AG10803 (cell line): ENCODE measurements at regions not wholly inside any gene's neighbourhood (a gene's known extent, or its start where the extent isn't known, plus 50 kb on each side); places are given as distances from the start of the nearest gene placed in this dataset.

Experiments
- DNase-seq: peaks from one replicate; pipeline ENCODE4 v3.0.0; 2010; ENCODE audit warnings: low read depth
- H3K4me3 ChIP-seq: 2 replicates; pipeline ENCODE4 v1.5.1; 2011; ENCODE audit warnings: mild to moderate bottlenecking, low read length, control low read depth
- TF ChIP-seq, protein P1 (sequence below): conservative IDR thresholded peaks from 2 replicates; pipeline ENCODE4 v1.5.1; 2011; ENCODE audit warnings: mild to moderate bottlenecking, low read length, control low read depth, inconsistent platforms

DNA sequence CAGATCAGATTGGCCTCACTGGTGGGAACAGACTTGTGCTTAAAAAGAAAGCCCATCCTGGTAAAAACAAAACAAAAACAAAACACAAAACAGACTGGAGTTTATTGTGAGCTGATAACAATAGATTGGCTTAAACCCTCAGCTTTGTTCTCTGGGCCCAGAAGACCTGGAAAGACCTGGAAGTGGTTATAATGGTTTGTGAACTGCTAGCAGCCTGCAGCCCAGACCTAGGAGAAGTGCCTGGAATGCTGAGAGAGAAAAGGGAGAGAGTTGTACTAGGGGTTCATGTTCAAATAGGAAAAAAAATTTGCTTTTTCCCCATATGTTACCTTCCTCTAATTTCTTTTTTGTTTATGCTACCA is 396.6 kb downstream of the DMAC1 start:
- no peak overlapping the region for H3K4me3 ChIP-seq
- no peak for DNase-seq
- TF ChIP-seq, protein P1, sequence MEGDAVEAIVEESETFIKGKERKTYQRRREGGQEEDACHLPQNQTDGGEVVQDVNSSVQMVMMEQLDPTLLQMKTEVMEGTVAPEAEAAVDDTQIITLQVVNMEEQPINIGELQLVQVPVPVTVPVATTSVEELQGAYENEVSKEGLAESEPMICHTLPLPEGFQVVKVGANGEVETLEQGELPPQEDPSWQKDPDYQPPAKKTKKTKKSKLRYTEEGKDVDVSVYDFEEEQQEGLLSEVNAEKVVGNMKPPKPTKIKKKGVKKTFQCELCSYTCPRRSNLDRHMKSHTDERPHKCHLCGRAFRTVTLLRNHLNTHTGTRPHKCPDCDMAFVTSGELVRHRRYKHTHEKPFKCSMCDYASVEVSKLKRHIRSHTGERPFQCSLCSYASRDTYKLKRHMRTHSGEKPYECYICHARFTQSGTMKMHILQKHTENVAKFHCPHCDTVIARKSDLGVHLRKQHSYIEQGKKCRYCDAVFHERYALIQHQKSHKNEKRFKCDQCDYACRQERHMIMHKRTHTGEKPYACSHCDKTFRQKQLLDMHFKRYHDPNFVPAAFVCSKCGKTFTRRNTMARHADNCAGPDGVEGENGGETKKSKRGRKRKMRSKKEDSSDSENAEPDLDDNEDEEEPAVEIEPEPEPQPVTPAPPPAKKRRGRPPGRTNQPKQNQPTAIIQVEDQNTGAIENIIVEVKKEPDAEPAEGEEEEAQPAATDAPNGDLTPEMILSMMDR, result no peak

DNA sequence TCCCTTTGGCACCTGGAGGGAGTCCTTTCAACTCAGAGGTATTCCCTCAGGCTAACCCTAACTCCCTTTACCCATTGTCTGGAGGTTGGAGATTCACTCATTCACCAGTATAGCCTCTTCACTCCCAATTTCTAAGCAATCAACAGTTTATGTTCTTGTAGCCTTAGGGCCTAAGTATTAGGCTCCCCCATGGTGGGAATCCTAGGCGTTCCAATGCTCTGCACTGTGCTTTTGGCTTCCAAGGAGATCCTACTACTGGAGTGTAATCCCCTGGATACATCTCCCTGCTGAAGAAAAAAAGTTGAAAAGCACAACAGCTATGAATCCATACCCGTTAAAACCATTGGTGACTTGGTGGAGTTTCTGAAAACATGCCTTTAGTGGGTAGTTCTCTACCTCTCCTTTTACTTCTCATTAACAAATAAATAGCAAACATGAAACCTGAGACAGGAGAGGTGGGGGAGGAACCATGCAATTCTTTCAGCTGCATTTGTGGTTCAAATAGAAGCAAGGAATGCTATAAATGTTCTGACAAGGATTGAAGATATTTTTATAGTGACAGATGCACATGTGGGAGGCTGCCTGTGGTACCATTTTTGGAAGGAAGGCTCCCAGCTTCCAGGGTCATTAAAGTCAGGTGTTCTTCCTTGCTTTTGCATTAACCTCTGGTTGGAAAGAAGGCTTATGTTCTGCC is 397.1 kb downstream of the DMAC1 start:
- H3K4me3 ChIP-seq, result no peak overlapping the region
- TF ChIP-seq, protein P1, result no peak
- DNase-seq, result no peak

DNA sequence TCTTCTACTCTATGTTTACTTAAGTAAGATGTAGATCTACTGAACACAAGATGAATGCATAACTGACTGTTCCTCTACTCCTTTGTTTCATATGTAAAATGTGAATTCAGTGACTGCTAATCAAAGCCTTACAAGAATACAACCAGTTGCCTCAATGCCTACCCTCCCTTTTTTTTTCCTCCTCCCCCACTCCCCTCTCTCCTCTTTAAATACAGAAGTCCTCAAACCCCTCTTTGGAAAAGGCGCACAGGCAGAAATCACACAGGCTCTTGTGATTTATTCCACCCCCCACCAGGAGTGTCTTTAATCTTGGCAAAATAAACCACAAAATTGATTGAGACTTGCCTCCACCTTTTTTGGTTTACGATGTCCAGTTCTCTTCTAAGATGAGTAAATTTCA is 398.5 kb downstream of the DMAC1 start:
- H3K4me3 ChIP-seq, result no peak overlapping the region
- no peak for DNase-seq
- TF ChIP-seq, protein P1, result no peak

DNA sequence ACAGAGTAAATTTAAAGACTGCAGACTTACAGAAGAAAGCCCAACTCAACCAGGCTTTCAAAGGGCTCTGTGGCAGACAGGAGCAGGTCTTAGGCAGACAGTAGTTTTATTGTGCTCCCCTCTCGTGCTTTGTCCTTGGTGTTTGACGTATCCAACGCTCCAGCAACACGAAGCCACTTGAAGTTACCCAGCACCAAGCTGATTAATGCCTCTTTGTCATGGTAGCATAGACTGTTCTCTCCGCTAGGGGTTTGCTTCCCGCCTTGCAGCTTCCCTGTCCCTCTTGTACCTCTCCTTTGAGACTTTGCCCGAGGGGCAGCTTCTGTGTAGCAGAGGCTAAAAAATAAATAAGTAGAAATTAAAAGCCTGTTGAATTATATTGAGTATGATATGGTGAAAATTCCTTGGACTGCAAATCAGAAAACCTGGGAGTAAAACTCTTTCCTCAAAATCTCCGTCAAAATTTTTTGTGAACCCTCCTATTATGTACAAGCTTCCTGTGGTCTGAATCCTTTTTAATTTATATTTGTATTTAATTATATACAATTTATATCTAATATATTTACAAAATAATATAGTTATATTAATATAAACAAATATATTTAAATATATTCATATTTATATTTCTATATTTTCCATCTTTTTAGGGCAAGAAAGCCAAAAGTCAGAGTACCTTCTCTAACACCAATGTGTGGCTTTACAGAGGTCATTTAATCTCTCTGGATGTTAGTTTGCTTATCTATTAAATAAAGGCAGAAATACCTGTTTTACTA is 405.4 kb downstream of the DMAC1 start:
- H3K4me3 ChIP-seq, result no peak overlapping the region
- DNase-seq, result no peak
- TF ChIP-seq, protein P1, result no peak

DNA sequence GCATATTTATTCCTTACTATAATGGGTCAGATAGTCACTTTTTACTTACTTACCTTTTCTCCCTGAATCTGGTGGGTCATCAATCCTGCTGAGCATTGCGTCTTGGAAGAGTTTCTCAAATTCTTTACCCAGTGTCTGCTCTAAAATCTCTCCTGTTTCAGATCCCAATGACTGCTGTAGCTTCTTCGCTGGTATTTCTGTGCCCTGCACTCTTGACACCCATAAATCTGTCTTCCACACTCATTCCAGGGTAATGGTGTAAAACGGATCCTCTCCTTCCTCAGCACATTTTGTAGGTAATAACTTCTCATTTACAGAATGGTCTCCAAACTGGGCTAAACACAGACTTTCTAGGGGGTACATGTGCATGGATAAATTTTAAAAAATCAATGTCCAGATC is 407.4 kb downstream of the DMAC1 start:
- H3K4me3 ChIP-seq, result no peak overlapping the region
- TF ChIP-seq, protein P1, result no peak
- DNase-seq, result no peak

DNA sequence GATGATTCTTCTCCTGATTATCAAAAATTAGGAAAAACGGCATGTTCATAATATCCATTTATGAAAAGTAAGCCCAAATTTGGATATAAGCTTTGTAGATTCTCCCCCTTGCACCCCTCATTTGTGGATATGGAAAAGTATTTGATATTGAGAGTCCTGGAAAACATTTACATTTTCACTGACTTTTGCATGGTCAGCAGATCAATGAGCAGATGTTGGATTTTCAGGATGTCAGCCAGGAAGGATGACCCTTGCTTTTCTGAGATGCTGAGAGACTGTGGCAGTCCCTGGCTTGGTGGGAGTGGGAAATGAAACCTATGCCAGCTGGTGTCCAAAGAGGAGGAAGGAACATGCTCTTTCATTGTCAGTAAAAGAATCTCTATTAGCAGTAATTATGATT is 410.8 kb downstream of the DMAC1 start:
- no peak for DNase-seq
- TF ChIP-seq, protein P1, result no peak
- no peak overlapping the region for H3K4me3 ChIP-seq

DNA sequence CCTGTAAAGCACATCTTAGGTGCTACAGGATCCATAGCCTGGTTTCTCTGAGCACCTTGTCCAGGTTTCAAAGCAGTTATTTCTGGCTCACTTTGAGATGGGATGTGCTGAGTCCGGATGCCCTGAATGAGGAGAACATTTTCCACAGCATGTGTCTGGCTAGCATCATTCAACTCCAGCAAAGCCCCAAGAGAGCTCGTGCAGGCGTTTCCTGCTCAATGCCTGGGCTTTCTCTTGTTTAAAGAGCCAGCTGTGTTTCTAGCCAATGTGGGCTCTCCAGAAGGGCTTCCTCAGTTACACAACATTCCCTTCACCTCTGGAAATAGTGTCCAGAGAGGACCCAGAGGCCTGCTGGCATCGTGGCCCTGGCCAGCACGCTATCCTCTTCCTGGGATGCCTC is 411.7 kb downstream of the DMAC1 start:
- TF ChIP-seq, protein P1, result no peak
- no peak overlapping the region for H3K4me3 ChIP-seq
- no peak for DNase-seq
